Ishikawa (cell line): ENCODE measurements at regions not wholly inside any gene's neighbourhood (a gene's known extent, or its start where the extent isn't known, plus 50 kb on each side); places are given as distances from the start of the nearest gene placed in this dataset.

Experiments used
- CREB1 ChIP-seq: IDR thresholded peaks from 2 replicates; pipeline ENCODE4 v1.6.1; 2012; ENCODE audit warnings: low read depth
- EGR1 ChIP-seq: IDR thresholded peaks from 2 replicates; pipeline ENCODE4 v1.6.1; 2012
- EP300 ChIP-seq: IDR thresholded peaks from 2 replicates; pipeline ENCODE4 v1.6.1; 2012; ENCODE audit warnings: borderline replicate concordance
- FOXM1 ChIP-seq: IDR thresholded peaks from 2 replicates; pipeline ENCODE4 v1.6.1; 2012; ENCODE audit warnings: low read depth, borderline replicate concordance
- NFIC ChIP-seq: IDR thresholded peaks from 2 replicates; pipeline ENCODE4 v1.6.1; 2012
- RAD21 ChIP-seq: IDR thresholded peaks from 2 replicates; pipeline ENCODE4 v1.6.1; 2012; ENCODE audit warnings: low read depth
- TAF1 ChIP-seq: IDR thresholded peaks from 2 replicates; pipeline ENCODE4 v1.6.1; 2012; ENCODE audit warnings: low read depth, mild to moderate bottlenecking
- TCF12 ChIP-seq: IDR thresholded peaks from 2 replicates; pipeline ENCODE4 v1.6.1; 2012; ENCODE audit warnings: low read depth
- TEAD4 ChIP-seq: IDR thresholded peaks from 2 replicates; pipeline ENCODE4 v1.6.1; 2012
- YY1 ChIP-seq: IDR thresholded peaks from 2 replicates; pipeline ENCODE4 v1.6.1; 2012; ENCODE audit warnings: low read depth
- TF ChIP-seq, protein P1 (sequence below): IDR thresholded peaks from 2 replicates; pipeline ENCODE4 v1.6.1; 2012
- TF ChIP-seq, protein P2 (sequence below): IDR thresholded peaks from 2 replicates; pipeline ENCODE4 v1.6.1; 2012; ENCODE audit warnings: low read depth, mild to moderate bottlenecking
- TF ChIP-seq, protein P3 (sequence below): IDR thresholded peaks from 2 replicates; pipeline ENCODE4 v1.6.1; 2012

DNA sequence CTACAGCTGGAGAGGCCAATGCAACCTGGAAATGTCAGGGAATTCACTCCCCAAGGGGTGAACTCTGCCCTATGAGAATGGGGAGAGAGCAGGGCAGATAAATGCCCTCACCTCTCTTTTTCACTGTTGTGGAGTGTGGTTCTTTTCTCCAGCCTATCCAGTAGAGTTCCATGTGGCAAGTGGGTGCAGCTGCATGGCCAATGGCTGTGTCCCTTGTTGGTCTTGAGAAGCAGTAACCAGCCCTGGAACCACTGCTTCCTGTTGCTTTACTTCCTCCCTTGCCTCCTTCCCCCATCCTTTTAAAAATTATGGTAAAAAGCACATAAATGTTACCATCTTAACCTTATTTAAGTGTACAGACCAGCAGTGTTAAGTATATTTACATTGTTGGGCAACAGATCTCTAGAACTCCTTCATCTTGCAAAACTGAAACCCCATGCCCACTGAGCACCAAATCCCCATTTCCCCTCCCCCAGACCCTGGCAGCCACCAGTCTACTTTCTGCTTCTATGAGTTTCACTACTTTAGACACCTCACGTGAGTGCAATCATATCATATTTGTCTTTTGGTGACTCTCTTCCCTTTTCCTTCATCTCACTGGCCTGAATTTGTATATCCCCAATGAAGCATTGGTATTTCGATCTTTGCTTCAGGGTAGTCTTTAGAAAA is 77.0 kb upstream of the GRIP1 start:
- TF ChIP-seq YY1 (no peak), NFIC (no peak), RAD21 (no peak), CREB1 (no peak), EP300 (no peak), TAF1 (no peak), TCF12 (no peak), EGR1 (no peak), FOXM1 (no peak), TEAD4 (no peak)
- TF ChIP-seq, protein P1, sequence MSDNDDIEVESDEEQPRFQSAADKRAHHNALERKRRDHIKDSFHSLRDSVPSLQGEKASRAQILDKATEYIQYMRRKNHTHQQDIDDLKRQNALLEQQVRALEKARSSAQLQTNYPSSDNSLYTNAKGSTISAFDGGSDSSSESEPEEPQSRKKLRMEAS, result no peak
- TF ChIP-seq, protein P2, sequence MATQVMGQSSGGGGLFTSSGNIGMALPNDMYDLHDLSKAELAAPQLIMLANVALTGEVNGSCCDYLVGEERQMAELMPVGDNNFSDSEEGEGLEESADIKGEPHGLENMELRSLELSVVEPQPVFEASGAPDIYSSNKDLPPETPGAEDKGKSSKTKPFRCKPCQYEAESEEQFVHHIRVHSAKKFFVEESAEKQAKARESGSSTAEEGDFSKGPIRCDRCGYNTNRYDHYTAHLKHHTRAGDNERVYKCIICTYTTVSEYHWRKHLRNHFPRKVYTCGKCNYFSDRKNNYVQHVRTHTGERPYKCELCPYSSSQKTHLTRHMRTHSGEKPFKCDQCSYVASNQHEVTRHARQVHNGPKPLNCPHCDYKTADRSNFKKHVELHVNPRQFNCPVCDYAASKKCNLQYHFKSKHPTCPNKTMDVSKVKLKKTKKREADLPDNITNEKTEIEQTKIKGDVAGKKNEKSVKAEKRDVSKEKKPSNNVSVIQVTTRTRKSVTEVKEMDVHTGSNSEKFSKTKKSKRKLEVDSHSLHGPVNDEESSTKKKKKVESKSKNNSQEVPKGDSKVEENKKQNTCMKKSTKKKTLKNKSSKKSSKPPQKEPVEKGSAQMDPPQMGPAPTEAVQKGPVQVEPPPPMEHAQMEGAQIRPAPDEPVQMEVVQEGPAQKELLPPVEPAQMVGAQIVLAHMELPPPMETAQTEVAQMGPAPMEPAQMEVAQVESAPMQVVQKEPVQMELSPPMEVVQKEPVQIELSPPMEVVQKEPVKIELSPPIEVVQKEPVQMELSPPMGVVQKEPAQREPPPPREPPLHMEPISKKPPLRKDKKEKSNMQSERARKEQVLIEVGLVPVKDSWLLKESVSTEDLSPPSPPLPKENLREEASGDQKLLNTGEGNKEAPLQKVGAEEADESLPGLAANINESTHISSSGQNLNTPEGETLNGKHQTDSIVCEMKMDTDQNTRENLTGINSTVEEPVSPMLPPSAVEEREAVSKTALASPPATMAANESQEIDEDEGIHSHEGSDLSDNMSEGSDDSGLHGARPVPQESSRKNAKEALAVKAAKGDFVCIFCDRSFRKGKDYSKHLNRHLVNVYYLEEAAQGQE, result no peak
- TF ChIP-seq, protein P3, sequence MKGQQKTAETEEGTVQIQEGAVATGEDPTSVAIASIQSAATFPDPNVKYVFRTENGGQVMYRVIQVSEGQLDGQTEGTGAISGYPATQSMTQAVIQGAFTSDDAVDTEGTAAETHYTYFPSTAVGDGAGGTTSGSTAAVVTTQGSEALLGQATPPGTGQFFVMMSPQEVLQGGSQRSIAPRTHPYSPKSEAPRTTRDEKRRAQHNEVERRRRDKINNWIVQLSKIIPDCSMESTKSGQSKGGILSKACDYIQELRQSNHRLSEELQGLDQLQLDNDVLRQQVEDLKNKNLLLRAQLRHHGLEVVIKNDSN, result no peak
